ENCODE measurements at regions not wholly inside any gene's neighbourhood (a gene's known extent, or its start where the extent isn't known, plus 50 kb on each side); places are given as distances from the start of the nearest gene placed in this dataset.

- TF ChIP-seq, protein P1, sequence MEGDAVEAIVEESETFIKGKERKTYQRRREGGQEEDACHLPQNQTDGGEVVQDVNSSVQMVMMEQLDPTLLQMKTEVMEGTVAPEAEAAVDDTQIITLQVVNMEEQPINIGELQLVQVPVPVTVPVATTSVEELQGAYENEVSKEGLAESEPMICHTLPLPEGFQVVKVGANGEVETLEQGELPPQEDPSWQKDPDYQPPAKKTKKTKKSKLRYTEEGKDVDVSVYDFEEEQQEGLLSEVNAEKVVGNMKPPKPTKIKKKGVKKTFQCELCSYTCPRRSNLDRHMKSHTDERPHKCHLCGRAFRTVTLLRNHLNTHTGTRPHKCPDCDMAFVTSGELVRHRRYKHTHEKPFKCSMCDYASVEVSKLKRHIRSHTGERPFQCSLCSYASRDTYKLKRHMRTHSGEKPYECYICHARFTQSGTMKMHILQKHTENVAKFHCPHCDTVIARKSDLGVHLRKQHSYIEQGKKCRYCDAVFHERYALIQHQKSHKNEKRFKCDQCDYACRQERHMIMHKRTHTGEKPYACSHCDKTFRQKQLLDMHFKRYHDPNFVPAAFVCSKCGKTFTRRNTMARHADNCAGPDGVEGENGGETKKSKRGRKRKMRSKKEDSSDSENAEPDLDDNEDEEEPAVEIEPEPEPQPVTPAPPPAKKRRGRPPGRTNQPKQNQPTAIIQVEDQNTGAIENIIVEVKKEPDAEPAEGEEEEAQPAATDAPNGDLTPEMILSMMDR (IDR thresholded peaks at IDR 0.05), result no peak
- TF ChIP-seq POLR2A (IDR thresholded peaks at IDR 0.05), result no peak
Measured at GRCh38 chr12:5226581-5226980, 182.9 kb downstream of the KCNA5 start.

Data from testis (tissue), 2 donors.